HG03575 (cell line): ENCODE measurements at regions not wholly inside any gene's neighbourhood (a gene's known extent, or its start where the extent isn't known, plus 50 kb on each side); places are given as distances from the start of the nearest gene placed in this dataset.
"Not testable (repeated sequence)": the region's sequence is repeated elsewhere in the genome, so short reads cannot be mapped to it uniquely, and the experiment has no call there.

ENCODE experiments used
- ATAC-seq: cut with Tn5 transposase; IDR thresholded peaks from one replicate; pipeline ENCODE4 v1.9.1; 2021; ENCODE audit not compliant: unreplicated experiment, insufficient number of reproducible peaks, low FRiP score; ENCODE audit errors: extremely low read depth

- ATAC-seq: no peak
Observed at GRCh38 chr11:129620237-129621104, 195.2 kb upstream of the TMEM45B start.

- ATAC-seq: no peak
Observed at GRCh38 chr11:129625930-129626329, 189.7 kb upstream of the TMEM45B start.

- no peak for ATAC-seq
Observed at GRCh38 chr11:129631201-129631600, 184.4 kb upstream of the TMEM45B start.

GRCh38 chr11:129636926-129637325 lies 178.7 kb upstream of the TMEM45B start:
- no peak for ATAC-seq

DNA sequence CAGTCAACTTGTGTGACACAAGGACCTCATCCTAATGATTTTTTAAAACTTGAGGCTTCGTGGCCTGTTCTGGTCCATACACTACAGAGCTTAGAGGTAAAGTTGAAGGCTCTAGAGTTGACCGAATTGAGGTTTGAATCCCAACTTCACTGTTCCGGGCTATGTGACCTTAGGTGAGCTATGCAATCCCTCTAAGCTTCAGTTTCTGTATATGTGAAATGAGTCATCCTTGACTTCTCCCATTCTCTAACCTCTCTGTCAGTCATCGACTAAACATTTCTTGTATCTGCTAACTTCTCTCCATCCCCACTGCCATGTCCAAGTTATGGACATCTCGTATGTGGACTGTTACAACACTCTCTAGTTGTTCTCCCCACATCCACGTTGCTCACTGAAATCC lies 178.2 kb upstream of the TMEM45B start:
- no peak for ATAC-seq

DNA sequence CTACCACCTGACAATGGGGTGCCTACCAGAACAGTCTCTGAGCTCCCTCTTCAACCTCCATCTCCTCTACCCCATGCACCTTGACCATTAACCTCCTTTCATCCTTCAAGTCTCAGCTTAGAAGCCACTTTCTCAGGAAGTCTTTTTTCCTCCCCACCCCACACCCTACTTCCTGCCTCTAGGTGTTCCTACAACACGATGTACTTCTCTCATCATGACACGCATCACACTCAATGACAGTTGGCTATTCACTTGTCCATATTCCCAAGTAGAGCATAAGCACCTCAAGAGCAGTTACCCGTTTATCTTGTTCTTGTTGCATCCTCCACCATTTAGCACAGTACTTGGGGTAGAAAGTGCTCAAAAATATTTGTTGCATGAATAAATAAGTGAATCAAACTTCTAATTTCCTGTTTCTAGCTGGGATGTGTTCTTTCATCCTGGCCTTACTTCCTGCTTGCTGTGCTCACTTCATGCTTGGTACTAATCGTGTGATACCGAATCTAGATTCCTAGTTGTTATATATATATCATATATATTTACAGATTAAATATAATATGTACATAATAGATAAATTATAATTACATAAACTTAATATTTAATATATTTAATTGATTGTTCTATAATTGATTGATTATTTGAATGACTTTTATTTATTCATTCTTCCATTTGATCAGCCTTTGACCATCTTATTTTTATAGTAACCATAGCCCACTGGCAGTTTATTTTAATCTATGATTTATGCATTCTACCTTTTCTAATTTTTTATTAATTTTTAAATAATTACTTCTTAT lies 177.5 kb upstream of the TMEM45B start:
- no peak for ATAC-seq

- no peak for ATAC-seq
Observed at GRCh38 chr11:129639300-129639699, 176.3 kb upstream of the TMEM45B start.

DNA sequence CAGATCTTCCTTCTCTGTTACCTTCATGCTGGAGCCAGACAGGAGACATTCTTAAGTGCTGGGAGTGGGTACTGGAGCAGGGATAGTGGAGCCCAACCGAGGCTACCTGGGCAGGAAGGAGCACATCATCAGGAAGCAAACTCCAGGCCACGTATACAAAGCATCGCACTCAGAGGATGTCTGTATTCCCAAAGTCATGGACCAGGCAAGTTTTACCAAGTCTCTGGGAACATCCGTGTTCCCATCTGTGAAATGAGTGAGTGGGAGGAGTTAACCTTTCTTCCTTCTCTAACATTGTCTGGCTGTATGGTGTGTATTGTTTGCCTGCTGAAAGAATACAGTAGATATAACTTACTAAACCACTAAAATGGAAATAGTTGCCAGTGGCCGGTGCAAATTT lies 175.0 kb upstream of the TMEM45B start:
- no peak for ATAC-seq

- ATAC-seq: no peak
Observed at GRCh38 chr11:129643031-129643721, 172.5 kb upstream of the TMEM45B start.

DNA sequence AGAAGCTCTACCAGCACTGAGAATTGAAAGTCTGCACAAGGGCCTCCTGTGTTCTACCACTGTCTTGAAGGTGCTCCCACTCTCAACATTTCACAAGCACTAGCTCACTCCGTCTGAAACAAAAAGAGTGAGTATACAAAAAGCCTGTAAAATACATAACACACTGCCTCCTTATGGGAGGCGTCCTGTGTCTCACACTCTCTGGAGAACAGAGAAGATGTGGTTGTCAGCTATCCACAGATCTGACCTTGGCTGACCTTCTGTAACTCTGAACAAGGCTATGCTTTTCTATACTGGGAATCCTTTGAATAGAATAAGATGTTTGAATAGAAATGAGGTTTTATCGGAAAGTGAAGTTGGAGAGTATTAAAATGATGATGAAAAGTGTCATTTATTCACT lies 171.3 kb upstream of the TMEM45B start:
- no peak for ATAC-seq

DNA sequence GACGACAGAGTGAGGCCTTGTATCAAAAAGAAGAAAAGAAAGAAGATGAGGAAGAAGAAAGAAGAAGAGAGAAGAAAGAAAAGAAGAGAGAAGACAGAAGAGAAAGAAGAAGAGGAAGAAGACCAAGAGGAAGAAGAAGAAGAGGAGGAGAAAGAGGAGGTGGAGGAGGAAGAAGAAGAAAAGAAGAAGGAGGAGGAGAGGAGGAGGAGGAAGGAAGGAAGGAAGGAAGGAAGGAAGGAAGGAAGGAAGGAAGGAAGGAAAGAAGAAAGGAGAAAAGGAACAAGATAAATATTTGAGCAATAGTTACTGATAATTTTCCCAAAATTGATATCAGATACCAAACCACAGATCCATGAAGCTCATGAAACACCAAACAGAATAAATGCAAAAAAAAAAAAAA lies 169.7 kb upstream of the TMEM45B start:
- ATAC-seq: no peak

DNA sequence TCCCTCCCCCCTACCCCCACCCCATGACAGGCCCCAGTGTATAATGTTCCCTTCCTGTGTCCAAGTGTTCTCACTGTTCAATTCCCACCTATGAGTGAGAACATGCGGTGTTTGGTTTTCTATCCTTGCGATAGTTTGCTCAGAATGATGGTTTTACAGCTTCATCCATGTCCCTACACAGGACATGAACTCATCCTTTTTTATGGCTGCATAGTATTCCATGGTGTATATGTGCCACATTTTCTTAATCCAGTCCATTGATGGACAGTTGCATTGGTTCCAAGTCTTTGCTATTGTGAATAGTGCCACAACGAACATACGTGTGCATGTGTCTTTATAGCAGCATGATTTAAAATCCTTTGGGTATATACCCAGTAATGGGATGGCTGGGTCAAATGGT lies 165.6 kb upstream of the TMEM45B start:
- not testable (repeated sequence) for ATAC-seq

- ATAC-seq: no peak
Observed at GRCh38 chr11:129652835-129653234, 162.8 kb upstream of the TMEM45B start.

- ATAC-seq: no peak
Observed at GRCh38 chr11:129655247-129655832, 160.3 kb upstream of the TMEM45B start.

- no peak for ATAC-seq
Observed at GRCh38 chr11:129657866-129658525, 157.7 kb upstream of the TMEM45B start.

DNA sequence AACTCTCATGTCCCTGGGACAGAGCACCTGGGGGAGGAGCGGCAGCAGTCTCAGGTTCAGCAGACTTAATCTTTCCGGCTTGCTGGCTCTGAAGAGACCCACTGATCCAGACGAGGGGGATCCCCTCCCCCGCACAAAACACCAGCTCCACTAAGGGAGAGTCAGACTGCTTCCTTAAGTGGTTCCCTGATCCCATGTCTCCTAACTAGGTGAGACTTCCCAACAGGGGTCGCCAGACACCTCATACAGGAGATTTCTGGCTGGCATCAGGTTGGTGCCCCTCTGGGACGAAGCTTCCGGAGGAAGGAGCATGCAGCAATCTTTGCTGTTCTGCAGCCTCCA lies 157.2 kb upstream of the TMEM45B start:
- ATAC-seq: no peak

- no peak for ATAC-seq
Observed at GRCh38 chr11:129680907-129681306, 134.7 kb upstream of the TMEM45B start.

- no peak for ATAC-seq
Observed at GRCh38 chr11:129681344-129682114, 134.1 kb upstream of the TMEM45B start.
